Fibroblast of gingiva (primary cell): ENCODE measurements at regions not wholly inside any gene's neighbourhood (a gene's known extent, or its start where the extent isn't known, plus 50 kb on each side); places are given as distances from the start of the nearest gene placed in this dataset.
"Not testable (repeated sequence)": the region's sequence is repeated elsewhere in the genome, so short reads cannot be mapped to it uniquely, and the experiment has no call there.

Source experiments
- DNase-seq: peaks from one replicate; pipeline ENCODE4 v3.0.0-alpha.2; 2011; ENCODE audit warnings: low read depth

- peak; percentile 98 for DNase-seq
Measured at GRCh38 chr10:42367532-42368230, 270.7 kb downstream of the ZNF33B start.

- no peak for DNase-seq
Measured at GRCh38 chr10:42351745-42352144, 286.6 kb downstream of the ZNF33B start.

GRCh38 chr10:42336593-42337337 lies 301.6 kb downstream of the ZNF33B start:
- DNase-seq: not testable (repeated sequence)

- DNase-seq: not testable (repeated sequence)
Measured at GRCh38 chr10:42335653-42336296, 302.6 kb downstream of the ZNF33B start.

DNA sequence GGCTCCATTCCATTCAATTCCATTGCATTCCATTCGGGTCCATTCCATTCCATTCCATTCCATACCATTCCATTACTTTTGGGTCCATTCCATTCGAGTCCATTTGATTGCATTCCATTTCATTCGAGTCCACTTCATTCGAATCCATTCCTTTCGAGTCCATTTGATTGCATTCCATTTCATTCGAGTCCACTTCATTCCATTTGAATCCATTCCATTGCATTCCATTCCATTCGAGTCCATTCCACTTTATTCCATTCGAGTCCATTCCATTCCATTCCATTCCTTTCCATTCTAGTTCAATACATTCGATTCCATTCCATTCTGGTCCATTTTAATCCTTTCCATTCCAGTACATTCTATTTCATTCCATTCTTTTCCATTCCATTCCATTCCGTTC lies 334.0 kb downstream of the ZNF33B start:
- DNase-seq: peak; percentile 10

DNA sequence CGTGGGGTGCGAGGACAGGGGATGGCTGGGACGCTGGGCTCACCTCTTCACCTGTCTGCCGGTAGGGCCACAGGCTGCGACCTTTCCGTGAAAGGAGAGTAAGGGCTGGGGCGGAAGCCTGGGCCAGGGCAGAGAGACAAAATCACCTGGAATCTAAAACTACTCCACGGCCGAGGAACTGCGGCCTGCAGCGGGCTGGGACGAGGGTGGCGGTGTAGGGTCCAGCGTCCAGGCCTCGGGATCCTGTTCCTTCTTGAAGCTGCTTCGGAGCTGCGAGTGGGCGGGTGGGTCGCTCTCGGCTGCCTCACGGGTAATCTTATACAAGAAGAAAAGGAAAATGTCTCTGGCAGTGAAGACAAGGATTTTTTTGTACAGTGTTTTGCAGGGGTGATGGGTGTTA lies 356.5 kb downstream of the ZNF33B start:
- not testable (repeated sequence) for DNase-seq

DNA sequence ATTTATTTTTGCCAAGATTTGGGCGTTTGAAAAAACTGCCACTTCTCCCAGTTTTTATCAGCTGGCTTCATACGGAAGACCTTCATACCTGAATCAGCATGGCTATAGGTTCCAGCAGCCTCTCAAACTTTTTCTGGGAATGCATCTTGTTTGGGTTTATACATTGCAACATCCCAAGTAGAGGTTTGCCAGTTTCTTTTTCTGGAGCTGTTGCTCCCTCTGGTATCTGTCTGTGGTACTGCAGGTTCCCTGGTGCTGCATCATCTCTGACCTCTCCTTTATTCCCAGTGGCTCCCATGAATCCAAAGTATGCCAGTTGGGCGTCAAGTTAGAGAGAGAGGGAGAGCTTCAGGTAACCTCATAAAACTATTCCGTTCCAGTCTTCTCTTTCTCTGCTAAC lies 368.6 kb downstream of the ZNF33B start:
- DNase-seq: not testable (repeated sequence)

- not testable (repeated sequence) for DNase-seq
Measured at GRCh38 chr10:42263259-42263658, 375.1 kb downstream of the ZNF33B start.

GRCh38 chr10:42243002-42243401 lies 395.4 kb downstream of the ZNF33B start:
- DNase-seq: not testable (repeated sequence)

DNA sequence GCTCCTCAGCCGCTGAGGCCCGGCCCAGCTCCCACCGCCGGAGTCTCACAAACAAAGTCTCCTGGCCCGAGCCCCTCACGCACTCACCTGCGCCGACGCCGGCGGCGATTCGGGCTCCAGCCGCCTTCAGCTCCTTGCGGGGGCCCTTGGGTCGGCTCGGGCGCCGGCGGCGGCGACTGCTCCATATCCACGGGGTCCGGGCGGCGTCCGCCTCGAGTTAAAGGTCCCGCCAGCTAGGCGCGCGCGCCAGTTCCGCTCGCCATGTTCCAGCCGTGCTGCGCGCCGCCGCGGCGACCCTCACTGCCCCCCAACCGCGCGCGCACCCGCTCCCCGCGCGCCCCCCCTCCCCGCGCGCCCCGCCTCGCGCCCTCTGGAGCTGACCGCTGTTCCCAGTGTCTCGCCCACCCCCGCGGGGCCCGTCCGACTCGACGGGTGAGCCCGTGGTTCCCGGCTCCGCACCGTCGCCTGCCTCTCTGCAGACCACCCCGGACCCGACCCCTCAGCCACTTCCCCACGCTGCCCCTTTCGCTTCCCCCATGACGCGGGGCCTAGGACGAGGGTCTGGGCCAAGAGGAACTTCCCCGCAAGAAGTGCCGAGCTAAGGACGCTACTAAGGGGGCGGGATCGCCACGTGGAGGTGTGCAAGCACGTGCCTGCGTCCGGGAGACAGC lies 396.1 kb downstream of the ZNF33B start:
- DNase-seq: no peak

DNA sequence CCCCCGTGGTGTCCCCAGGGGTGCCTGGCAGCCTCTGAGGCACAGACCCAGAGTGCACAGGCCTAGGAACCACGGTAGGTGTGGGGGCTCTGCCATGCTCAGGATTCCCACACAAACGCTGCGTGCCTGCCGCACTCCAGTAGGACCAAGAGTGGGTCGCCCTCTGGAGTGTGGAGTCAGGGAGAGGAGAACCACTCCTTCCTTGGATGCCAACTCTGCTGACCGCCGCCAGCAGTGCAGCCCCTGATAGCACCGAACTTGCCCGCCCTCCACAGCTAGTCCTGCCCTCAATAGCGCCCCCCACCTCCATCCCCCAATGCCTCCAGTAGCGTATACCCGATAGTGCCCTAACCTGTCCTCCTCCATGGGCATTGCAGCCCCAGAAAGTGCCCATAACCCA lies 402.0 kb downstream of the ZNF33B start:
- not testable (repeated sequence) for DNase-seq

DNA sequence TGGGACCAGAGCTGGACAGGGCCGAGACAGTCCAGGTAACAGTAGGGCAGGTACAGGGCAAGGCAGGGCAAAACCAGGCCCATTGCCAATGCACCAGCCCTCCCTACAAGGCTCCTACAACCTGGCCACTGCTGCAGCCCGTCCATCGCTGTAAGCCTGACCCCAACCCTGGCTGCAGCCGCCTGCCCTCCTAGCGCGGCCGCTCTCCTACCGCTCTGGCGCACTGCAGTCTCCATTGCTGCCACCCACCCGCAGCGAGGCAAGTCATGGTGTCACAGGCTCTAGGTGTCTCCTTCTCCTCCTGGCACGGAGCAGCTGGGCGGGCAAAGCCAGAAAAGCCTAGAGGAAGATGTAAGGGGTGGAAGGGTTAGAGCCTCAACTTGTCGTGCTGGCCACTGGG lies 402.6 kb downstream of the ZNF33B start:
- DNase-seq: not testable (repeated sequence)

- not testable (repeated sequence) for DNase-seq
Measured at GRCh38 chr10:42235241-42235640, 403.1 kb downstream of the ZNF33B start.

GRCh38 chr10:42234506-42234905 lies 403.9 kb downstream of the ZNF33B start:
- not testable (repeated sequence) for DNase-seq

DNA sequence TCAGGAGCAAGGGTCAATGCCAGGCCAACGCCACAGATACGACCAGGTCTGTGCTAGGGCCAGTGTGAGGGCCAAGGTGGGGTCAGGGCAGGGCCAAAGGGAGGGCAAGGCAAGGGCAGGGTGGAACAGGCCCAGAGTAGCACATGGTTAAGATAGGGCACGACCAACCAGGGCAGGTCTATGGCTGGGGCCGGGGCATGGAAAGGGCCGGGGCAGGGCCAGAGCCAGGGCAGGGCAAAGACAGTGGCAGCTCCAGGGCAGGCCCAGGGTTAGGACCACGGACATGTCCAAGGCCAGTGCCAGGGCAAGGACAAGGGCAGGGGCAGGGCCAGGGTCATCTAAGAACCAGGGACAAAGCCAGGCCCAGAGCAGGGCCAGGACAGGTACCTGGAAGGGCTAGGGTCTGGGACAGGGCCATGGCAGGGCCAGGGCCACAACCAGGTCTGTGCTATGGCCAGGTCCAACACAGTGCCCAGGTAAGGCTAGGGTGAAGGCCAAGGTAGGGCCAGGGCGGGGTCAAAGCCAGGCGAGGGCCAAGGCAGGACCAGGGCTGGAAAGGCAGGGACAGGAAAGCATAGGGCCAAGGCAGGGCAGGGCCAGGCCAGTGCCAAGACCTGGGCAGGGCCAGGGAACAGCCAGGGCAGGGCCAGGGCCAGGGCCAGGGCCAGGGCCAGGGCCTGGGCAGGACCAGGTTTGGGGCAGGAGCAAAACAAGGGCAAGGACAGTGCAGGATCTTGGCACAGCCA lies 404.7 kb downstream of the ZNF33B start:
- DNase-seq: not testable (repeated sequence)

DNA sequence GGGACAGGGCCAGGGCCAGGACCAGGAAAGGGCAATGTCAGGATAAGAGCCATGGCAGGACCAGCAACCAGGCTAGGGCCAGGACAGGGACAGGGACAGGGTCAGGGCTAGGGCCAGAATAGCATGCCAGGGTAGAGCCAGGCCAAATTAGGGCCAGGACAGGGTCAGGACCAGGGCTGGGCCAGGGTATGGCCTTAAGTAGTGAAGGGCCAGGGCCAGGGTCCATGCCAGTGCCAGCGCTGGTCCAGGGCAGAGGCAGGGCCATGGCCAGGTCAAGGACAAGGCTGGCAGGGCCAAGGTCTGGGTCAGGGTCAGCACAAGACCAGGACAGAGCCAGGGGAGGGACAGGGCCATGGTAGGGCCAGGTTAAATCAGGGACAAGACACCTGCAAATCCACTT lies 405.4 kb downstream of the ZNF33B start:
- not testable (repeated sequence) for DNase-seq

DNA sequence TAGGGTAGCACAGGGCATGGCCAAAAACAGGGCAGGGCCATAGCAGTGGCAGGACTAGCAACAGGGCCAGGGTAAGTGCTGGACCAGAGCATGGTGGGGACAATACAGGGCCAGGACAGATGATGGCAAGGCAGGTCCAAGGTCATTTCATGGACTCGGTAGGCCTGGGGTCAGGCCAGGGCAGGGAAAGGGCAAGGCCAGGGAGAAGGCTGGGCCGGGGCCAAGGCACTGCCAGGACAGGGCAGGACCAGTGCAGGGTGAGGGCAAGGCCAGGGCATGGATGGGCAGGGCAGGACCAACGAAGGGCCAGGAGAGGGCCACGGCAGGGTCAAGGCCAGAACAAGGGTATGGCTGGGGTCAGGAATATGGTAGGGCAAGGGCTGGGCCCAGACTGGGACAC lies 407.6 kb downstream of the ZNF33B start:
- DNase-seq: not testable (repeated sequence)

- not testable (repeated sequence) for DNase-seq
Measured at GRCh38 chr10:42230115-42230514, 408.3 kb downstream of the ZNF33B start.

DNA sequence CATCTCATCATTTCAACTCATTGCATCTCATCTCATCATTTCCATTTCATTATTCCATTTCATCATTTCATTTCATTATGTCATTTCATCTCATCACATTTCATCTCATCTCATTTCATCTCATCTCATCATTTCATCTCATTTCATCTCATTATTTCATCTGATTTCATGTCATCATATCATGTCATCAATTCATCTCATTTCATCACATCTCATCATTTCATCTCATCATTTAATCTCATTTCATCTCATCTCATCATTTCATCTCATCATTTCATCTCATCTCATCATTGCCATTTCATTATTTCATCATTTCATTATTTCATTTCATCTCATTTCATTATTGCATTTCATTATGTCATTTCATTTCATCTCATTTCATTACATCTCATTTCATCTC lies 410.5 kb downstream of the ZNF33B start:
- DNase-seq: not testable (repeated sequence)

GRCh38 chr10:42193588-42193987 lies 444.8 kb downstream of the ZNF33B start:
- DNase-seq: not testable (repeated sequence)

- DNase-seq: not testable (repeated sequence)
Measured at GRCh38 chr10:42192450-42192849, 445.9 kb downstream of the ZNF33B start.
